Small intestine (tissue), 7 donors: ENCODE measurements at regions not wholly inside any gene's neighbourhood (a gene's known extent, or its start where the extent isn't known, plus 50 kb on each side); places are given as distances from the start of the nearest gene placed in this dataset.

ENCODE experiments used
- DNase-seq, 2 donors: peaks; one replicate each; pipeline versions ENCODE4 v3.0.0 to v3.0.0-alpha.2; 2013
- FAIRE-seq: peaks from 2 replicates; lab custom pipeline; 2012; peaks lifted over from hg19 to GRCh38; lab: Jason Lieb, UNC
- H3K27ac ChIP-seq, 3 donors: one replicate each; pipeline ENCODE4 v1.5.1; 2013; ENCODE audit warnings: low read length in 2 of 3, mild to moderate bottlenecking in 2 of 3, control low read depth in 1 of 3, inconsistent platforms in 1 of 3, low read depth in 1 of 3, moderate library complexity in 1 of 3
- H3K27me3 ChIP-seq, 3 donors: one replicate each; pipeline ENCODE4 v1.6.1; 2013; ENCODE audit warnings: low read length in 3 of 3, inconsistent platforms in 1 of 3; ENCODE audit not compliant: control insufficient read depth in 3 of 3, insufficient read depth in 3 of 3
- H3K36me3 ChIP-seq, 3 donors: one replicate each; pipeline ENCODE4 v1.6.1; 2013; ENCODE audit warnings: low read length in 3 of 3, inconsistent platforms in 1 of 3, low read depth in 1 of 3, mild to moderate bottlenecking in 1 of 3, moderate library complexity in 1 of 3; ENCODE audit not compliant: control insufficient read depth in 3 of 3, insufficient read depth in 2 of 3
- H3K4me1 ChIP-seq, 3 donors: one replicate each; pipeline ENCODE4 v1.6.1; 2013; ENCODE audit warnings: low read length in 2 of 3, inconsistent platforms in 1 of 3, low read depth in 1 of 3, mild to moderate bottlenecking in 1 of 3, moderate library complexity in 1 of 3; ENCODE audit not compliant: control insufficient read depth in 3 of 3, insufficient read depth in 2 of 3
- H3K4me3 ChIP-seq, 3 donors: one replicate each; pipeline ENCODE4 v1.5.1; 2013; ENCODE audit warnings: low read length in 3 of 3, control low read depth in 1 of 3, inconsistent platforms in 1 of 3, low read depth in 1 of 3, mild to moderate bottlenecking in 1 of 3, moderate library complexity in 1 of 3
- H3K9me3 ChIP-seq, 2 donors: one replicate each; pipeline ENCODE4 v1.6.1; 2013; ENCODE audit warnings: low read depth in 1 of 2, low read length in 1 of 2; ENCODE audit not compliant: control insufficient read depth in 2 of 2, insufficient read depth in 1 of 2
- whole genome bisulfite sequencing, 3 donors: extraction: QIAGEN DNeasy Blood & Tissue Kit; methylation state at CpG; one replicate each; pipeline ENCODE4 v1.1.7; 2013; 5-methylcytosine and 5-hydroxymethylcytosine counted together
- donor health status: healthy with polysubstance abuse.
- donor health status: control.
- donor health status: control.
- donor health status: Bipolar disorder and iron deficiency.
- donor health status: healthy.

DNA sequence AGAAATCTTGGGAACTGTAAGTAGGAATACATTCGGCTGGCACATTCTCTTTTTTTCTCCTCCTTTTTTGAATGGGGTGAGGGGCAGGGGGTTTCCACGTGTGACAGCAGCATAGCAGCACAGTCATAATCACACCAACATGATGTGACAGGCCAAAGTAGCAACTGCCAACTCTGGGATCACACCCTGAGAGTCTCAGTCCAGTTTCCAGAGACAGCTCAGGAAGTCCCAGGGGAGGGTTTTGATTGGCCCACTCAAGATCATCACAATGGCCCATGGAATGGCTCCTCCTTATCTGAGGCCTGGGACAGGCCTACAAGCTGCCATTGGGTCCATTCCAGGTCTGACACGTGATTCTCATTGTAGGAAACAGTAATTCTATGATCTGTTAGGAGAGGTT lies 207.1 kb upstream of the ASIC2 start:
- Histone ChIP-seq H3K27me3 (no peaks in the 10 kb centered on the region), H3K9me3 (no peaks in the 10 kb centered on the region), H3K4me3 (no peak overlapping the region), H3K27ac (no peak overlapping the region), H3K36me3 (no peaks in the 10 kb centered on the region), H3K4me1 (no peaks in the 10 kb centered on the region)
- FAIRE-seq, result no peak
- 47 to 52% (median 47%) methylated on average over 3 of the region's 3 CpGs for WGBS, 3 donors
- DNase-seq, result no peak

DNA sequence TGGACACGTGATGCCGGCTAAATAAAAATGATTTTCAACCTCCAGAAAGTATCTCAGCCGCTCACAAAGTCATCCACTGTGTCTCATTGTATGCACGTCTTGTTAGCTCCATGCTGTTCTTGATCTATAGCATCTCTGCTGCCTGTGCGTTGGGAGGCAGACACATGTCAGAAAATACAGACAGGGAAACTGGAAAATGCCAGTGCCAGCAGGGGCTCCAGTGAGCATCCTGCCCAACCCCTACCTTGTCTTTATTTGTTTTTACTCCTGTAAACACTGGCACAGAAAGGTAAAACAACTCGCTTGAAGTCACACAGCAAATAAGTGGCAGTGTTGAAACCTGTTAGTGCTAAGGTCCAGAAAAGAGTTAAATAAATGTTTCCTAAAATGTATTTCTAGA lies 208.1 kb upstream of the ASIC2 start:
- H3K4me3 ChIP-seq, result no peak overlapping the region
- no peaks in the 10 kb centered on the region for H3K36me3 ChIP-seq
- no peak for DNase-seq
- H3K27ac ChIP-seq, result no peak overlapping the region
- H3K4me1 ChIP-seq, result no peaks in the 10 kb centered on the region
- no peak for FAIRE-seq
- 76 to 86% (median 83%) methylated on average over 6 of the region's 6 CpGs for WGBS, 3 donors
- no peaks in the 10 kb centered on the region for H3K27me3 ChIP-seq
- H3K9me3 ChIP-seq, result no peaks in the 10 kb centered on the region

DNA sequence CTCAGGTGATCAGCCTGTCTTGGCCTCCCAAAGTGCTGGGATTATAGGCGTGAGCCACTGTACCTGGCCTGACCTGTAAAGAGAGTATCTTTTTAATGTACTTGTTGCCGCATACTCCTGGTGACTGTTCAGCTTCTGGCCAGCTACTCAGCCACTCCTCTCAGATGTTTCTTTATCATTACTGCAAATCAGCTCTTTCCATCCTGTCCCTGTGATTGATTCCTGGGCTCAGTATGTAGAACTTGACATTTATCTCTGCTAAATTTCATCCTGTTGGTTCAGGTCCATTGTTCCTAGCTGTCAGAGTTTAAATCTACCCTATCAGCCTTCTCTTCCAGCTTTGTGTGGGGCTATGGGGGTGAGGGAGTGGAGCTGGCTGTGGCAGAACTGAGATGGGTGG lies 211.5 kb upstream of the ASIC2 start:
- H3K27ac ChIP-seq, result no peak overlapping the region
- no peaks in the 10 kb centered on the region for H3K36me3 ChIP-seq
- H3K4me3 ChIP-seq, result no peak overlapping the region
- H3K4me1 ChIP-seq, result no peaks in the 10 kb centered on the region
- H3K9me3 ChIP-seq, result no peaks in the 10 kb centered on the region
- FAIRE-seq (no peak), DNase-seq (no peak)
- 63 to 84% (median 68%) methylated on average over 2 of the region's 2 CpGs for WGBS, 3 donors
- H3K27me3 ChIP-seq, result no peaks in the 10 kb centered on the region

DNA sequence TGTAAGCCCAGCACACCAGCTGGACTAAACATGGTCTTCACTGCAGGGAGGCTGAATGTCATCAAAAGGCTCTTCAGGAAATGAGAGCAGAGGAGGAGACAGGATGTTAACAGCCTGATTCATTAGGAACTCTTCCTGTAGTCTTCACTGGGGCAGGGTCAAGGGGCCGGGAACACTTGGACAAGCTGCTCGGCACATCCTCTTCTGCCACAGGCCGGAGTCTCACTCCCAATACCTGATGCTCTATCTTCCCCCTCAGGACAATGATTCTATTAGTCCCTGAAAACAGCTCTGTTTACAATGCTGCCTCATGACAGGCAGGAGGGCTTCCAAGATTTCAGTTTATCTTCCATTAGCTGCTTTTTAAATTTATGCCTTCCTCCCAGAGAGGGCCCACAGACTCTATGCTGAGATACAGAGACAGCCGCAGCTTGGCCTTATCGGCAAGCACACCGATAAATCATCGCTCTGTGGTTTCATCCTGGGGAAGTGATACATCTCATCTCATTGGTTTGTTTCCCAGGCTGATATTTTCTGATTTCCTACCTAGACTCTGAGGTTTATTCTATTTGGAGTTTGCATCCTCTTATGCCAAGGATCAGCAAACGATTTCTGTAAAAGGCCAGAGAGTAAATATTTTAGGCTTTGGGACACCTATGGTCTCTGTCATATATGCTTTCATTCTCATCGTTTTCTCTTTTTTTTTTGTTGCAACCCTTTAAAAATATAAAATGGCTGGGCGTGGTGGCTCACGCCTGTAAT lies 214.0 kb upstream of the ASIC2 start:
- Histone ChIP-seq H3K36me3 (no peaks in the 10 kb centered on the region), H3K9me3 (no peaks in the 10 kb centered on the region), H3K27me3 (no peaks in the 10 kb centered on the region), H3K4me1 (no peaks in the 10 kb centered on the region), H3K4me3 (no peak overlapping the region), H3K27ac (no peak overlapping the region)
- FAIRE-seq (no peak), DNase-seq (no peak)
- 55 to 75% (median 66%) methylated on average over 11 of the region's 11 CpGs for WGBS, 3 donors

DNA sequence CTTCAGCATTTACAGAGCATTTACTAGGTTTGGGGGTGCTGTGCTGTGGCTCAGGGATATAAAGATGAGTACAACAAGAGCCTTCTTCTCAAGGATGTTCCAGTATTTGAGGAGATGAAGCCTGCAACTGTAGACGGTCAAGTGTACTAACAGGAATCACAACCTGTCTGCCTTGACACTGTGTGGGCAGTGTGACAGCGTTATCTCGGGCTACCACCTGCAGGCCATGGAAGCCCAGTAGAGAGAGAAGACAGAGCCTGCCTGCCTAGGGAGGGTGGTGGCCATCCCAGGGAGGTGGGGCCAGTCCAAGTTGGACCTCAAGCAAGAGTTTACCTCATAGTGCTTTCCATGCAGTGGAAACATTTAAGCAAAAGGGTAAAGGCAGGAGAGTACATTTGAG lies 215.1 kb upstream of the ASIC2 start:
- FAIRE-seq, result no peak
- no peak overlapping the region for H3K27ac ChIP-seq

DNA sequence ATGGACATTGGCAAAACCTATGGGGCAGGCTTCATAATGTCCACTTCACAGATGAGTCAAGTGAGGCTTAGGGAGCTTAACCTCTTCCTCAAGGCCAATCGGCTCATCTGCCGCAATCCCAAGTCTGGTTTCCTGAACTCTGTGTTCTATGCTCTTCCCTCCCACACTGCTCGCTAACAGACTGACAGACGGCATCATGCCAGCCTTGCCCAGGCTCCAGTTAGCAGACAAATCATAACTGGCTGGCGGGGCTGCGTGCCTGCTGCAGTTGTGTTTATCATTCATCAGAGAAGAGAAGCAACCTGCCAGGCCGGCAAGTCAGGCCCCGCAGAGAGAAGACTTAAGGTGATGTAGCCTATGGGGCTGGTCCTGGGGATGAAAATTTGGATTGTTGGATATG lies 216.2 kb upstream of the ASIC2 start:
- no peak for FAIRE-seq
- no peaks in the 10 kb centered on the region for H3K9me3 ChIP-seq
- no peaks in the 10 kb centered on the region for H3K36me3 ChIP-seq
- no peaks in the 10 kb centered on the region for H3K4me1 ChIP-seq
- no peak overlapping the region for H3K27ac ChIP-seq
- no peak overlapping the region for H3K4me3 ChIP-seq
- no peak for DNase-seq
- 65 to 82% (median 68%) methylated on average over 8 of the region's 8 CpGs for WGBS, 3 donors
- H3K27me3 ChIP-seq, result no peaks in the 10 kb centered on the region

More for the DNA sequence above, 215.1 kb upstream of the ASIC2 start:
- no peaks in the 10 kb centered on the region for H3K27me3 ChIP-seq
- 60 to 93% (median 68%) methylated on average over 3 of the region's 3 CpGs for WGBS, 3 donors
- no peak for DNase-seq
- no peaks in the 10 kb centered on the region for H3K36me3 ChIP-seq
- no peaks in the 10 kb centered on the region for H3K9me3 ChIP-seq
- H3K4me3 ChIP-seq, result no peak overlapping the region
- no peaks in the 10 kb centered on the region for H3K4me1 ChIP-seq

DNA sequence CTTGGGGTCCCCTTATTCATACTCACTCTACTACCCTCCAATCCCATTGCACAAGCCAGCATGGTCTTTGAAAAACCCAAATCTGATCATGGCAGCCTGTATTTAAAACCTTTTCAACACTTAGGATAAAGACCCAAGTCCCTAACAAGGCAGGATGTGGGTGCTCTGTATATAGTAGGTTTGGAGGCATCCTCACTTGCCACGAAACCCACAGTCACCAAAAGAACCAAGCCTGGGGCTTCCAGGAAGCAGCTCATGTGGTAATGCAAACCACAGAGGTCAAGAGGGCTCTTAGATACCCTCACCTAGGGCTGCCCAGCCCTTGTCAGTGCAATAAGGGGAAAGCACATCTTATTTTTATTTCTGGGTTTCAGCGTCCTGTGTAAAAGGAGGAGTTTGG lies 218.6 kb upstream of the ASIC2 start:
- no peak for FAIRE-seq
- H3K9me3 ChIP-seq, result no peaks in the 10 kb centered on the region
- H3K27ac ChIP-seq, result no peak overlapping the region
- H3K4me3 ChIP-seq, result no peak overlapping the region
- H3K4me1 ChIP-seq, result no peaks in the 10 kb centered on the region
- no peaks in the 10 kb centered on the region for H3K27me3 ChIP-seq
- 67 to 77% (median 74%) methylated on average over 2 of the region's 2 CpGs for WGBS, 3 donors
- H3K36me3 ChIP-seq, result no peaks in the 10 kb centered on the region
- DNase-seq, result no peak

DNA sequence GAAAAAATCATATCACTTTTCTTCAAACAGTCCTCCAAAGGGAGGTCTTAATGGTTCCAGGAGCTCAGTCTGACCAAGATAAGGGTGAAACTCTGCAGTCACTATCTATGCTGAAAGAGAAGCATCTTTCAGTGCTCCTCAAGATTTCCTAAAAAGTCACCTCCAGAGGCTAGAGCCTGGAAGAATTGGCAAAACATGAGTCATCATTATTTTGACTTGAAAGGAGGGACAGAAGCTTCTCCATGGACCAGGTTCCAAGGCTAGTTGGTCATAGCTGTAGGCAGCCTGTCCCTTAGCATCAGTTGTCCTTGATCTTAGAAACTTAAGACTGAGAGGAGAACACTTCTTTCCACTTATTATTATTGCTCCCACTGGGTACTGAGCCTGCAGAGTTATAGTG lies 219.0 kb upstream of the ASIC2 start:
- Histone ChIP-seq H3K36me3 (no peaks in the 10 kb centered on the region), H3K4me1 (no peaks in the 10 kb centered on the region), H3K4me3 (no peak overlapping the region), H3K27me3 (no peaks in the 10 kb centered on the region), H3K9me3 (no peaks in the 10 kb centered on the region), H3K27ac (no peak overlapping the region)
- DNase-seq (no peak), FAIRE-seq (no peak)

DNA sequence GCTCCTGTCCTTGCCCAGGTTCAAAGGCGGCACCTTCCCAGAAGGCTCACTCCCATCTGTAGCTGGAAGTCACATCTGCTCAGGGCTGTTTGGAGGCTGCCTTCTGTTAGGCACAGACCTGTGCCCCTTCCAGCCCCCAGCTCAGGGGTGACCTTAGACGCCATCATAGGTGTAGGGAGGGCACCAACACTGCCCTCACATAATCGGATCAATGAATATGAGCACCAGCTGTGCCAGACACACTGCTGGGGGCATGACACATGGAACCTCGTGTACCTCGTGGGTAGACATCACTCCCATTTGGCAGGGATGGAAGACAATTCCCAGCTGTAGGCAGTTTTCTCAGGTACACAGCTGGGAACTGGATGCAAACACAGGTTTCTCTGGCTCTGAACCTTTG lies 220.7 kb upstream of the ASIC2 start:
- Histone ChIP-seq H3K9me3 (no peaks in the 10 kb centered on the region), H3K4me3 (no peak overlapping the region)
- no peak for FAIRE-seq

More for the DNA sequence above, 220.7 kb upstream of the ASIC2 start:
- no peaks in the 10 kb centered on the region for H3K27me3 ChIP-seq
- no peak for DNase-seq
- no peaks in the 10 kb centered on the region for H3K36me3 ChIP-seq
- WGBS, 3 donors, result 68 to 86% (median 68%) methylated on average over 5 of the region's 5 CpGs
- no peak overlapping the region for H3K27ac ChIP-seq
- H3K4me1 ChIP-seq, result no peaks in the 10 kb centered on the region
